Upper lobe of left lung (tissue), 4 donors: ENCODE measurements at regions not wholly inside any gene's neighbourhood (a gene's known extent, or its start where the extent isn't known, plus 50 kb on each side); places are given as distances from the start of the nearest gene placed in this dataset.

ENCODE experiments used
- EP300 ChIP-seq, 4 donors: sonication (generic); formaldehyde crosslinking; IDR thresholded peaks; one replicate each; pipeline ENCODE4 v1.5.1; 2017; ENCODE audit warnings: antibody characterized with exemption in 4 of 4, control low read depth in 2 of 4
- TF ChIP-seq, protein P1 (sequence below), 6 experiments: fragments of 450-650 bp in 4 of 6; fragments of 200-600 bp in 2 of 6; sonication (generic) in 2 of 6; IDR thresholded peaks; one replicate each; pipeline ENCODE4 v1.5.1; 2016 to 2019; ENCODE audit warnings: antibody characterized with exemption in 6 of 6

DNA sequence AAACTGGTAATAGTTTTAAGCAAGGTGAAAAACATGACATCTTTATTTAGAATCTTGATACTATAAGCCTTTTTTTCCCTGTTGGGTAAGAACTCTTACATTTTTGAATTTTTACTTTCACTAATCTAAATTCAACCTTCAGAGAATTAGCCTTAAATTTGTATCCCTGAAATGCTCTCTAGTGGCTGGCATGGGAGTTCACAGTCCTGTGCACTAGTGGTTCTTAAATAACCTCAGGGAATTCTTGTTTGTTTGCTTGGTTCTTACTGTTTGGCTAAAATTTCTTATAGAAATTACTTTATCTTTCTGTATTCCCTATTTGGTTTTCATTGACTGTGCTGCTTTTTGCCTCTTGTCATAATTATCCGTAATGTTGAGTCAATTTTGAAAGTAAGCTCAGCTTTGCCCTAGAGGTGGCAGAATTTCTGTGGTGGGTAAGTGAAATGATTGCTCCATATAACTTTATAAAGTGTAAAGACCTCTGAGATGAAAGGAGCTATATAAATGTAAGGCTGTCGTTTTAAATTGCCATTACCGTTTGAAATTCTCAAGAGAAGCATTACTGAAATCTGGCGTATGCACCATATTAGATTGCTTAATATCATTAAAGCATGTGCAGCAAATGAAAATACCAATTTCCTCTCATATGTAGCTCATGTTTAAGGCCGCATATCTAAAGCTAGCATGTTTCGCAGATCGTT, 391.3 kb upstream of the FIGN start:
- TF ChIP-seq, protein P1, sequence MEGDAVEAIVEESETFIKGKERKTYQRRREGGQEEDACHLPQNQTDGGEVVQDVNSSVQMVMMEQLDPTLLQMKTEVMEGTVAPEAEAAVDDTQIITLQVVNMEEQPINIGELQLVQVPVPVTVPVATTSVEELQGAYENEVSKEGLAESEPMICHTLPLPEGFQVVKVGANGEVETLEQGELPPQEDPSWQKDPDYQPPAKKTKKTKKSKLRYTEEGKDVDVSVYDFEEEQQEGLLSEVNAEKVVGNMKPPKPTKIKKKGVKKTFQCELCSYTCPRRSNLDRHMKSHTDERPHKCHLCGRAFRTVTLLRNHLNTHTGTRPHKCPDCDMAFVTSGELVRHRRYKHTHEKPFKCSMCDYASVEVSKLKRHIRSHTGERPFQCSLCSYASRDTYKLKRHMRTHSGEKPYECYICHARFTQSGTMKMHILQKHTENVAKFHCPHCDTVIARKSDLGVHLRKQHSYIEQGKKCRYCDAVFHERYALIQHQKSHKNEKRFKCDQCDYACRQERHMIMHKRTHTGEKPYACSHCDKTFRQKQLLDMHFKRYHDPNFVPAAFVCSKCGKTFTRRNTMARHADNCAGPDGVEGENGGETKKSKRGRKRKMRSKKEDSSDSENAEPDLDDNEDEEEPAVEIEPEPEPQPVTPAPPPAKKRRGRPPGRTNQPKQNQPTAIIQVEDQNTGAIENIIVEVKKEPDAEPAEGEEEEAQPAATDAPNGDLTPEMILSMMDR (IDR thresholded peaks at IDR 0.05), result no peak
- TF ChIP-seq EP300 (IDR thresholded peaks at IDR 0.05), result no peak
